AG09319 (cell line): ENCODE measurements at regions not wholly inside any gene's neighbourhood (a gene's known extent, or its start where the extent isn't known, plus 50 kb on each side); places are given as distances from the start of the nearest gene placed in this dataset.
"Not testable (repeated sequence)": the region's sequence is repeated elsewhere in the genome, so short reads cannot be mapped to it uniquely, and the experiment has no call there.

Experiments used
- DNase-seq: peaks from one replicate; pipeline ENCODE4 v3.0.0-alpha.2; 2010; ENCODE audit warnings: low read depth; ENCODE audit errors: extremely low read depth
- TF ChIP-seq, protein P1 (sequence below): IDR thresholded peaks from 2 replicates; pipeline ENCODE4 v1.5.1; 2011; ENCODE audit warnings: low read depth, mild to moderate bottlenecking, inconsistent platforms, low read length, moderate library complexity

DNA sequence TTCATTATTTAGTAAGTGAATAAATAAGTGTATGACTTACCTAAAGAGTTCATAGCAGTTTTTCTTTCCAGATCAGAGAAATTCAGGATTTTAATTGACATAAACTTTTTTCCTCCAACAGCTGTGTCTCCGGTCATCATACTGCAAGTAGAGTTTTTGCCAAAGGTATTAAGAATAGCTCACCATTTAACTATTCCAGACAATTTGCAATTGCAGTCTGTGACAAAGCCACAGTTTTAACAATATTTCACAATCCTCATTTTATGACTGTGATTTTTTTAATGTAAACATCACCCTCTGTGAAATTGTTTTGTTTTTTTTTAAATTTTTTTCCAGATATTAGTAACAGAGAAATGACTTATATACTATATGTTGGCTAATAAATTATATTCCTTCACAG, 199.1 kb downstream of the TRIB2 start:
- TF ChIP-seq, protein P1, sequence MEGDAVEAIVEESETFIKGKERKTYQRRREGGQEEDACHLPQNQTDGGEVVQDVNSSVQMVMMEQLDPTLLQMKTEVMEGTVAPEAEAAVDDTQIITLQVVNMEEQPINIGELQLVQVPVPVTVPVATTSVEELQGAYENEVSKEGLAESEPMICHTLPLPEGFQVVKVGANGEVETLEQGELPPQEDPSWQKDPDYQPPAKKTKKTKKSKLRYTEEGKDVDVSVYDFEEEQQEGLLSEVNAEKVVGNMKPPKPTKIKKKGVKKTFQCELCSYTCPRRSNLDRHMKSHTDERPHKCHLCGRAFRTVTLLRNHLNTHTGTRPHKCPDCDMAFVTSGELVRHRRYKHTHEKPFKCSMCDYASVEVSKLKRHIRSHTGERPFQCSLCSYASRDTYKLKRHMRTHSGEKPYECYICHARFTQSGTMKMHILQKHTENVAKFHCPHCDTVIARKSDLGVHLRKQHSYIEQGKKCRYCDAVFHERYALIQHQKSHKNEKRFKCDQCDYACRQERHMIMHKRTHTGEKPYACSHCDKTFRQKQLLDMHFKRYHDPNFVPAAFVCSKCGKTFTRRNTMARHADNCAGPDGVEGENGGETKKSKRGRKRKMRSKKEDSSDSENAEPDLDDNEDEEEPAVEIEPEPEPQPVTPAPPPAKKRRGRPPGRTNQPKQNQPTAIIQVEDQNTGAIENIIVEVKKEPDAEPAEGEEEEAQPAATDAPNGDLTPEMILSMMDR: no peak
- no peak for DNase-seq

- no peak for DNase-seq
- TF ChIP-seq, protein P1: no peak
These were observed 201.6 kb downstream of the TRIB2 start for GRCh38 chr2:12918138-12918834.

GRCh38 chr2:12918835-12919445, 202.2 kb downstream of the TRIB2 start:
- TF ChIP-seq, protein P1: no peak
- DNase-seq: peak; percentile 95

- no peak for DNase-seq
- TF ChIP-seq, protein P1: no peak
These were observed 204.6 kb downstream of the TRIB2 start for GRCh38 chr2:12921321-12921720.

DNA sequence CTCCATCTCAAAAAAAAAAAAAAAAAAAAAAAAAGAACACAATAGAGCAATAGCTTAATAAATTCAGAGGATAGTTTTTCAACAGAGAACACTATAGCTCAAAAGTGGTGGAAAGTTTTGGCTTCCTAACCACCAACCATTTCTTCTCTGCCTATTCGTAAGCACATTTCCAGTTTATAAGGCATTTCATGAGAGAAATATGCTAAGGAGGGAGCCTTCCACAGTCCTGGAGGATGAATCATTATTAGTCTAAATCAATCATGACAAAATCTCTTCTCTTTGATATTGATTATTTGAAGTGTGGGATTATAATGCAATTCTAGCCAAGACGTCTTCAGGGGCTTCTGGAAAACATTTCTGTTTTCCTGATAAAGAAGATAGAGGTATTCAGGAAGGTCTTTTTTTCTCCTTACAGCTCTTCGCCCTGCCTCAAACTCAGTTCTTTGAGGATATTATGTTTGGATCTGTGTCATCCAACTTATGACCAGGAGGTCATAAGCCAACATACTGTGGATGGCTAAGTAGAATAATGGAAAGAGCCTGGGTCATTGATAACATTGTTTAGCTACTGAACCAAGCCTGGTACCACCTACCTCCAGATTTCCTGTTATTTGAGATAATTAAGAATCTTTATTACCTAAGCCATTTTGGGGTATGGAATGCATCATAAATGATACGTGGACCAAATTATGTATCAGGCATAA, 207.3 kb downstream of the TRIB2 start:
- TF ChIP-seq, protein P1: no peak

GRCh38 chr2:12926641-12927040, 209.9 kb downstream of the TRIB2 start:
- DNase-seq: not testable (repeated sequence)

More for the DNA sequence above, 207.3 kb downstream of the TRIB2 start:
- no peak for DNase-seq

GRCh38 chr2:12928197-12928774, 211.6 kb downstream of the TRIB2 start:
- TF ChIP-seq, protein P1: no peak

More at GRCh38 chr2:12928197-12928774, 211.6 kb downstream of the TRIB2 start:
- DNase-seq: no peak
